DND-41 (cell line): ENCODE measurements at regions not wholly inside any gene's neighbourhood (a gene's known extent, or its start where the extent isn't known, plus 50 kb on each side); places are given as distances from the start of the nearest gene placed in this dataset.

Experiments used
- EZH2 ChIP-seq: IDR thresholded peaks from 3 replicates; pipeline ENCODE4 v1.6.1; 2012; ENCODE audit warnings: borderline replicate concordance, low read depth, mild to moderate bottlenecking, moderate library complexity, low read length, inconsistent platforms; ENCODE audit not compliant: severe bottlenecking
- TF ChIP-seq, protein P1 (sequence below): IDR thresholded peaks from 2 replicates; pipeline ENCODE4 v1.5.1; 2012; ENCODE audit warnings: borderline replicate concordance, low read length, moderate library complexity, mild to moderate bottlenecking; ENCODE audit not compliant: poor library complexity, severe bottlenecking; ENCODE audit errors: extremely low read depth

DNA sequence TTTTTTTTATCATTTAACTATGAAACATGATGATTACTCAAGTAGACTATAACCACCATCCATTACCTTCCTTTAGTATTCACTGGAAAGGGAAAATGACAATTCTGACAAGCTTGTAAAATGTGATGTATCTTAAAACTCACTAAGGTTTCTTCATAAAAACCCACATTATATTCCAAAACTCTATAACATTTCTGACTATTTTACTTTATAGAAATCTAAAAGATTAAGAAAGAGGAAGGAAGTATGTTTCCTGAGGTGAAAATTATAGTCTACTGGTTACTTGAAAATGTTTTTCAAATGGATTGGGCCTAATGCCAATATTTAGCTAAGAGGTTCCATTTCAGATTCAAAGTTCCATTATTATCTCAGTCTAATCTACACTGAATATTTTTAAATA is 1982.2 kb upstream of the C9orf72 start:
- TF ChIP-seq, protein P1, sequence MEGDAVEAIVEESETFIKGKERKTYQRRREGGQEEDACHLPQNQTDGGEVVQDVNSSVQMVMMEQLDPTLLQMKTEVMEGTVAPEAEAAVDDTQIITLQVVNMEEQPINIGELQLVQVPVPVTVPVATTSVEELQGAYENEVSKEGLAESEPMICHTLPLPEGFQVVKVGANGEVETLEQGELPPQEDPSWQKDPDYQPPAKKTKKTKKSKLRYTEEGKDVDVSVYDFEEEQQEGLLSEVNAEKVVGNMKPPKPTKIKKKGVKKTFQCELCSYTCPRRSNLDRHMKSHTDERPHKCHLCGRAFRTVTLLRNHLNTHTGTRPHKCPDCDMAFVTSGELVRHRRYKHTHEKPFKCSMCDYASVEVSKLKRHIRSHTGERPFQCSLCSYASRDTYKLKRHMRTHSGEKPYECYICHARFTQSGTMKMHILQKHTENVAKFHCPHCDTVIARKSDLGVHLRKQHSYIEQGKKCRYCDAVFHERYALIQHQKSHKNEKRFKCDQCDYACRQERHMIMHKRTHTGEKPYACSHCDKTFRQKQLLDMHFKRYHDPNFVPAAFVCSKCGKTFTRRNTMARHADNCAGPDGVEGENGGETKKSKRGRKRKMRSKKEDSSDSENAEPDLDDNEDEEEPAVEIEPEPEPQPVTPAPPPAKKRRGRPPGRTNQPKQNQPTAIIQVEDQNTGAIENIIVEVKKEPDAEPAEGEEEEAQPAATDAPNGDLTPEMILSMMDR = no peak
- no peak for TF ChIP-seq EZH2
